Fibroblast of skin of scalp (primary cell): ENCODE measurements at regions not wholly inside any gene's neighbourhood (a gene's known extent, or its start where the extent isn't known, plus 50 kb on each side); places are given as distances from the start of the nearest gene placed in this dataset.

Experiments
- DNase-seq: peaks from one replicate; pipeline ENCODE4 v3.0.0-alpha.2; 2013

DNA sequence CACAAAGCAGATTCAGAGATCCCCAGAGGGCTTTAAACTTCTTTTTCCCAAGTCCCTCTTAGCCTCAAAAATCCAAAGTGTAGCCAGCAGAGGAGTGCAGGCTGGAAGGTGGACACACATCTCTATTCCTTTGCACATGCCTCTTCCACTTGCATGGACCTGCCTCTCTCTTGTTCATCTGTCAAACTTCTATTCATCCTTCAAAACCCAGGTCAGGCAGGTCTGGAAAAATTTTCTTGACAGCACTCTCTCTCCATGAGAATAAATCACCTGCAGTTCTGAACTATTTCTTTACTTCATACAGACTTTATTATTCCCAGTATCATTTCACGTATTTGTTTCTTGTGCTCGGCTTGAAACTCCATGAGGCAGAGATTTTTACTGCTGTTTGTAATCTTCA lies 127.5 kb downstream of the SS18 start:
- no peak for DNase-seq

DNA sequence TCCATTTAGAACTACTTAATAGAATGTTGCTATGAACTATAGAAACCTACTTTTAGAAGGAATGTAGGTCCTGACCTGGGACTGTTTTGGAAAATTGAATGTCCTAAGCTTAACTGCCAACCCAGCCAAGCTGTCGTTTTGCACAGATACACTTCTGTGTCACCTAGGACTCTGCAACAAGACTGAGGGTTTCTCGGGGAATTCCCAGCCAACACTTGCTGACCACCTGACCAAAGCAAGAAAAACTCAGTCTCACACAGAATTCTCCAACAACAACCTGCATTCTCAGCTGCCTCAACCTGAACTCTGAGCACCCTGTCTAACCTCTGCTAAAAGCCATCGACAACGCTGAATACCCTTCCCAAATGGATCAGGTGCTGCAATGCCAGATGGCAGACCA lies 128.2 kb downstream of the SS18 start:
- no peak for DNase-seq

DNA sequence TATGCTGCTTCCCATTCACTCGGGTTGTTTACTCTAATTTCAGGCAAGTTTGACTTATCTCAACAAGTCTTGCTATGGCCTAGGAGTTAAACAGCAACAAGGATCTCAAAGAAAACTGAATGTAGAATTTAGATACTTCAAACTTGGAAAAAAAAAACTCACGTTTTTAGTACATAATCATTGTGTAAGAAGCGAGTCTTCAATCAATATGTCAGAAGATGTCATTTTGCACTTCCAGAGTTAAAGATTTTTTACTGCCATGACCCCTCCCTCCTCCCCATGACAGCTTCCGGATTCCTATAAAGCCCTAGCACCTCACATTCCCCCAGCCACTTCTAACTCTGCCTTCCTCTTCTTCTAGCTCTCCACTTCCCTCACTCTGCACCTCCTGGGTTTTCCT lies 133.4 kb downstream of the SS18 start:
- DNase-seq, result no peak

DNA sequence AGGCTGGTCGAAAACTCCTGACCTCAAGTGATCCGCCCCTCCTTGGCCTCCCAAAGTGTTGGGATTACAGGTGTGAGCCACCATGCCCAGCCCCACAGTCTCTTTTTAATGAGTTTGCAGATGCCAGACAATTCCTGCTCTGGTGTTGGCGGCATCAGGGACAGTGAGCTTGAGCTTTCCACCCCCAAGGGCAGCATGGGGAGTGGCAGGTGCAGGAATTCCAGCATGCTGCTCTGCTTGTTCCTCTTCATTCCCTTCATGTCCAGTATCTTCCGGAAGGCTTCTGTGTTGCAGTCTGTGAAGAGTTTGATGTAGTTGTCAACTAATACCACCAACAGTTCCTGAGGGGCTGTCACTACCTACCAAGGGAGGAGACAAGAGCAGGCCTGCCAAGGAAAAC lies 137.3 kb downstream of the SS18 start:
- DNase-seq, result no peak

DNA sequence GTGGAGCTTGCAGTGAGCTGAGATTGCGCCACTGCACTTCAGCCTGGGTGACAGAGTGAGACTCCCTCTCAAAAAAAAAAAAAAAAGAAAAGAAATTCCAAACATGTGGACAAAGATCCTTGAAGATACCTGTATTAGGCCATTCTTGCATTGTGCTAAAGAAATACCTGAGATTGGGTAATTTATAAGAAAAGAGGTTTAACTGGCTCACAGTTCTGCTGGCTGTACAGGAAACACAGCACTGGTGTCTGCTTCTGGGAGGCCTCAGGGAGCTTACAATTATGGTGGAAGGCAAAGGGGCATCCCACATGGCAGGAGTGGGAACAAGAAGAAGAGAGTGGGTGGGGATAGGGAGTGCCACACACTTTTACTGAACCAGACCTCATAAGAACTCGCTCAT lies 140.1 kb downstream of the SS18 start:
- no peak for DNase-seq

DNA sequence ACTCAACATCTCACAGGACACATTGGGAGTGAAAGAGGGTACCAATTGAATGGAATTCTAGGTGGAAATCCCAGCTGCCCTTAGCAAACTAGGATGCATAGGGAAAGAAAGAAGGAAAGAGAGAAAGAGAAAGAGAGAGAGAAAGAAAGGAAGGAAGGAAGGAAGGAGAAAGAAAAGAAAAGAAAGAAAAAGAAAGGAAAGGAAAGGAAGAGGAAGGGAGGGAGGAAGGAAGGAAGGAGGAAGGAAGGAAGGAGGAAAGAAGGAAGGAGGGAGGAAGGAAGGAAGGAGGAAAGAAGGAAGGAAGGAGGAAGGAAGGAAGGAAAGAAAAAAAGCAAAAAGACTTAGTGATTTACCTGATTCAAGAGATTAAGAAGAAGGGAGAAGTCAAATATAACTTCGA lies 143.9 kb downstream of the SS18 start:
- no peak for DNase-seq

DNA sequence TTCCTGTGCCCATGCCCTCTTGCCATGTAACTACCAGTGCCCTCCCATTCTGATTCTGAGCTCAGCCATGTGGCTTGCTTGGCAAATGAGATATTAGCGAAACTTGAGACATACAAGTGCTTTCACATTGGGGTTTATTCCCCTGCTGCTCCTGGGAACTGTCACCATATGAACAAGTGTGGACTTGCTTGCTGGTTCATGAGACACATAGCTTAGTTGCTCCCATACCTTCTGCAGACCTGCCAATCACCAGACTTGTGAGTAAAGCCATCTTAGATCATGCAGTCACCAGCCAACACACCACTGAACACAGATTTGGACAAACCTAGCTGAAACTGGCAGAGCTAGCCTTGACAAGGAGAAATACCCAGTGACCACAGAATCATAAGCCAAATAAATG lies 155.1 kb downstream of the SS18 start:
- DNase-seq, result no peak

DNA sequence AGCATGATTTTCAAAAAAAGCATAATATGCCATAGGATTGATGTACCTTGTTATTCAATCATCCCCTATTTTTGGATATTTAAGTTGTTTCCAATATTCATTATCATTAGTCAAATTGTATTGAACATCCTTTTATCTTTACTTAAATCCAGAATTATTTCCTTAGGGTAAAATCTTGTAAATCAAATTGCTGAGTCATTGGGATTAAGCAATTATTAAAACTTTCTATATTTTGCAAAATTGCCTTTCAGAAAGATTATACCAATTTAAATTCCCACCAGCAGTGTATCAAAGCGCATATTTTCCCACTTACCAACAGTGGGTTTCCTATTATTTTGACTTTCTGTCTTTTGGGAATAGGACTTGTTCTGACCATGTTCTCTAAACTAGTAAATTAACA lies 159.3 kb downstream of the SS18 start:
- DNase-seq, result no peak

DNA sequence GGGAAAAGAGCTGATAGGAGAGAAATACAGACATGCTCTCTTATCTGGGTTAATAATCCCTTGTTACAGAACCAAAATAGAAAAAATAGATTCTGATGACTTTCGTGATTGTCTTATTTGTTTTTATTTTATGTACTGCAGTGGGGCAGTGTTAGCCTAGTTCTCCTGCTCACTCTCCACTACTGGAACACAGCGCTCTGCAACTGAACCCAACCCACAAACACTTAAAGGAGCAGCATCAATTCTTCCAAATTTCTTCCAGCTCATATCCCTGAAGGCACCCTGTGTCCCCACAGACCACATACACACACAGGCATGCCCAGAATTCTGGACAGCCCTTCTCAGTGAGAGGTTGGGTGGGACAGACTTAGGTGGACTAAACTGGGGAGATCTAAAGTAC lies 160.6 kb downstream of the SS18 start:
- no peak for DNase-seq

DNA sequence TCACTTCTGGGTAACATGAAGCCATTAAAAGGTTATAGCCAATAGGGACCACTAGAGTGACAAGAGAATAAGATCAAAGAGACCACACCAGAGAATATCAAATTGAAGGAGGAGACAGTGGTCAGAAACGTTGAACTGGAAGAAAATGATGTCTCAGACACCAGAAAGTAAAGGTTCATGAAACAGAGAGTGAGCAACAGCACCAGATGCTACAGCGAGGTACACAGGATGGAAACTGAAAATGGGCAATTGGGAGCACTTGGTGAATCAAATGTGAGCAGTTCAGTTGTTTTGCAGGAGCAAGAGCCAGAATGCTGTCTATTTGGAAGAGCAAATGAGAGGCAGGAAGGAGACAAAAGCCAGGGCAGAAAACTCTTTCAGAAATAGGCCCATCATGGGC lies 162.6 kb downstream of the SS18 start:
- no peak for DNase-seq

DNA sequence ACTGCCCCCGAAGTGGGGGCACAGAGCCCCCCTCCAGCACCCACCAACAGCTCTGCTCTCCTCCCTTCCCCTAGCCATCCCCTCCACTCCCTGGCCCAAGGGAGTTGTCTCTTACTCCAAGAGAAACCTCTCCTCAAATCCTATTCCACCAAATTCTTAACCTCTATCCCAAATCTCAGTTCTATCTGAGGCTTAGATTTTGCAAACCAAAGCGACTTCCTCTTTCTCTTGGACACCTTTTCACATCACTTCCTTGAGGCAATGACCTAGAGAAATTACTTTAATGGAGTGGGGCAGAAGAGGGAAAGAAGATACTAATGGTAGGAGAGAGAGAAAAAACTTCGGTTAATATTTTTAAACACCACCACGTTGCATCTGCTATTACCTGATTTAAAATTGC lies 167.2 kb downstream of the SS18 start:
- DNase-seq, result no peak

DNA sequence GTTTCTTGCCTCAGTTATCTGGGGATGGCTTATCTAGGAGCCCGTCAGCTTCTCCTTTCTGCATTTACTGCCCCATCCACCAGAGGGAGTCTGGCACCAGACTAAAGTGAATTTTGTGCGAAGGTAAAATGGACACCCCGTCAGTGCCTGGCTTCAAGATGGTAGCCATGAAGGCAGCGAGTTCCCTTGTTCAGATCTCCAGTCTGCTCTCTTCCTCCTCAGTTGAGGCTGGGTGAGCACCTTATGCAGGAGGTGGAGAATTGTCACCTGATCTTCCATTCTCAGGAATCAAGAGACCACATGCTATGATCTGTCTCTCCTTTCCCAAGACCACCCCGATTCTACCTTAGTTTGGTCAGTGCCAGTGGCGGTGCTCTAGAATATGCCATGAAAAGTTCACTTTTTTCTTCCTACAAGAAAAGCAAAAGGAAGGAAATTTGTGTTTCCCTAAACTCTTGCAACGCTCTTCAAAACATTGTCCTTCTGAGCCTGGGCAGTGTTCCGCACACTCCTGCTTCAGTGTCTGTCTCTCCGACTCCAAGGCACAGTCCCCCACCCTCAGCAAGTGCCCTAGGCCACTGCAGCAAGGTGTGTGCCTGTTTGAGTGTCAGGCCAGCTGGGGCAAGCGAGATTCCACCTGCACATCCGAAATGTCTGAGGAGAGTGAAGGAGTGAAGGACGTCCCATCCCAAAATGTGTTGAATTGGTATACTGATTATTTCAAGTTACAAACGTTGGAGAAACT lies 168.6 kb downstream of the SS18 start:
- peak; percentile 4 for DNase-seq

DNA sequence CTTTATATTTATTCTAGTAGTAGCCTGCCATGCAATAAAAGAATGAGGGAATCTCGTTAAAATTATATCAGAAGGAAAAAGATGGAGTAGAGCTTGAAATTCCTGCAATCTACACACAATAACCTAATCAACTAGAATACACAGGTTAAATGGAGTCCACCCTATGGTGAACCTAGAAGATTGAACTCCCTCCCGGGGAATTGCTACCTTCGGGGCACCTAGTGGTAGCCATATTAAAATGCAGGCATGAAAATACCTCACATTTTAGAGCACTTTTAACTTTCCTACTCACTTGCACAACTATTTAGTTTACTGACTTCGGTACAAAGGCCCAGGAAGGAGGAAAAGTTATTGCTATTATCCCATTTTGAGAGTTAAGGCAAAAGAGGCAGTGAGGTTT lies 174.5 kb downstream of the SS18 start:
- DNase-seq, result no peak

DNA sequence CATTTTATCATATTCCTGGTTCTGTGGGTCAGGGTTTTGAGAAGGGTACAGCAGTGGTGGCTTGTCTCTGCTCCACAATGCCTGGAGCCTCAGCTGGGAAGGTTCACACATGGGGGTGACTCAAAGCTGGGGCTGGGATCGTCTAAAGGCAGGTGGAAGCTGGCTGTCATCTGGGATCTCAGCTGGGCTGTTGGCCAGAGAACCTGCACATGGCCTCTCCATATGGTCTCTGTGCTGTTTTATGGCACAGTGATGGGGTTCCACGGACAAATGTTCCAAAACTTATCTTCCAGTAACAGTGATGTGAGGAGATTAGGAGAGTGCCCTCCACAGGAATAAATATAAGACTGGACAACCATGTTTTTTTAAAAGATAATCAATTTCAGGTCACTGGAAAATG lies 191.4 kb downstream of the SS18 start:
- DNase-seq, result no peak

DNA sequence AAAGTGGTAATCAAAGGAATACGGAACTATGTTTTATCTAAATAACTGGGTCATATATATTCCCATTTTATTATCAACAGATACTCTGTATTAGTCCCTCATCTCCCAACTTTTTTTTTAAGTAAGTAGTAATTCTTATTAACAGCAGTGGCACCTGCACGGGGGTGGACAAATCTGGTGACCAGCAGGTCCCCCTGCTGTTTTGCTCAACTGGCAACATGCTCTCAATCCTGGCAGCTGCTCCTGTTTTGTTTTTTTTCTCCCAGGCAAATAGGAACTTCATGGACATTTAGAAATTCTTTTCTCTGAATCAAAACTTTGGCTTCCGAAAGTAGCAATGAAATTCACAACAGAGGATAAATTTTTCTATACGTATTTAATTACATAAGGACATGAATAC lies 193.5 kb downstream of the SS18 start:
- no peak for DNase-seq

DNA sequence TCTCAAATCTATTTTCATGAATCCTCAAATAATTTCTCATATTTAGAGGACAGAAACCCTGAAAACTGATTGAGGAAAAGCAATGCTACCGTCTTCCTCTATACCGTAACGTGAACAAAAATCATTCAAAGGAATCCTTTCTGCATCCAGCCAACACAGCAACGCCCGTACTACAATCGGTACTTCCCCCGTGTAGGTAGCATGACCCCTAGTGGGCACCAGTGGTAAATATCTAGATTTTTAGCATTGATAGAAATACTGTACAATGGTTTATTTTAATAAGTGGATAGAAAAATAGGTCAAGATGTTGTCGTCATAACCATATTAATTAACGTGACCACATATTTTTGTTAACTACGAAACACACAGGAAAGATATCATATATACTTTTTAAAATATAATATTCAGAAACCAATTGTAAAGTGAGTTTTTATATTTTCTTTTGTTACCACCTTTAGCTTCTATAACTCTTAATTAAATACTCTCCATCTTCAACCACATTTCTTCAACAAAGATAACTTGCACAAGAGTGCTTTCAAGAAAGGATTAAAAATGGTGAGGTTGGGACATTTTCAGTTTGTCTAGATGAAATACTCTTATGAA lies 194.1 kb downstream of the SS18 start:
- DNase-seq, result peak; percentile 62

DNA sequence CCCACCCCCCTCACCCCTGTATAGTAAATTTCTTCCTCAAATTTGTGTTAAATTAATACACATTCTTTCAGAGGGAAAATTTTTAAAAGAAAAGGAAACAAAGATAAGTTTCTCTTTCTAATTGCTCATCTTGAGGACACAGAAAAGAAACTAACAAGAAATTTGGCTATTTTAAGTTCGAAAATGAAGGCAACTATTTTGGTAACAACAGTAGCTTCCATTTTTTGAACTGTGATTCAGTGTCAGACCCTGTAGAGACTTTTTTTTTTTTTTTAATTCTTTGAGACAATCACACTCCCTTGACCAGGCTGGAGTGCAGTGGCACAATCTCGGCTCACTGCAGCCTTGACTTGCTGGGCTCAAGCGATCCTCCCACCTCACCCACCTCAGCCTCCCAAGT lies 194.9 kb downstream of the SS18 start:
- DNase-seq, result no peak

DNA sequence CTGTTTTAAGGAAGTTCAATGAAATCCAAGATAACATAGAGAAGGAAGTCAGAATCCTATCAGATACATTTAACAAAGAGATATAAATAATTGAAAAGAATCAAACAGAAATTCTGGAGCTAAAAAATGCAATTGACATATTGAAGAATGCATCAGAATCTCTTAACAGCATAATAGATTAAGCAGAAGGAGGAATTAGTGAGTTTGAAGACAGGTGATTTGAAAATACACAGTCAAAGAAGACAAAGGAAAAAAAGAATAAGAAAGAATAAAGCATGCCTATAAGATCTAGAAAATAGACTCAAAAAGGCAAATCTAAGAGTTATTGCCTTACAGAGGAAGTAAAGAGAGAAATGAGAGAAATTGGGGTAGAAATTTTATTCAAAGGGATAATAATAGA lies 204.1 kb downstream of the SS18 start:
- no peak for DNase-seq

DNA sequence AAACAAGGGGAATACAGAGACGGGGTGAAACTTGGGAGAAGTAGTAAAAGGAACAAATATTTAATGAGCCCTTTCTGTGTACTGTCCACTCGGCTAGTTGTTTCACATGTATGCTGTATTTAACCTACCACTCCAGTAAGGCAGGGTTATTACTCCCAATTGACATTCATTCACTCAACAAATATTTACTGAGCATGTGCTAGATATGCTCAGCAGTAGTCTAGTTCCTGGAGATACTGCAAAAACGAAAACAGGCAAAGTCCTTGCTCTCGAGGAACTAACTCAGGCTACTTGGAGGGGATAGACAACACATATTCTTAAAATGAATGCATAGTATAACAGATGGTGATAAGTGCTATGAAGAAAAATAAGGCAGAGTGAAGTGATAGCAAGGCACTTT lies 207.3 kb downstream of the SS18 start:
- DNase-seq, result no peak

DNA sequence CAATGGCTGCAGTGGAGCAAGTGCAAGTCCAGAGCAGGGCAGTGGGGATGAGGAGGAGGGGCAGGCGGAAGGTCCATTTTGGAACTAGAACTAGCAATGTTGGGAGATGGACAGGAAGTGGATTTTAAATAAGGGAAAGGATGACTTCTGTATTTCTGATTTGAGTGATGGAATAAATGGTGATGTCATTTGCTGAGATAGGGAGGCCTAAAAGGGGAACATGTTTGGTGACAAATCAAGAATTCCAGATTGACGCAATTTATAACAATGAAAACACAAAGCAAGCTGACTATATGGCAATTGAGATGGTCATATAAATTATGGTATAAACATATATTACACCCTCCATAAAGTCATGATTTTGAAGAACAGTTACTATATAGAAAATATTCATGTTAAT lies 209.3 kb downstream of the SS18 start:
- no peak for DNase-seq

DNA sequence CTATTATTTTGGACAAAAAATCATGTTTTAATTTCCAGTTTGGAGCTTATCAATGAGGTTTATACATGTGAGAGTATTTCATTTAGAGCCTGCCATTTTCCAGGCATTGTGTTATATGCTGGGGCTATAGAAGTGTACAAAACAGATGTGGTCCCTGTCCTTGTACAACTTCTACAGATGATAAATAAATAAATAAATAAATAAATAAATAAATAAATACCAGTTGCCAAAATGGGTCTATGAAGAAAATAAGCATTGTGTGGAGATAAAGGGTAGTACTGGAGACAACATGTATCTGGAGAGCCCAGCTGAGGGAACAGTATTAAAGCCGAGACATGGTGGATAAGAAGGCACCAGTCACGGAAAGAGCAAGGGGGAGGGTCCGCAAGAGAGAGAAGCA lies 210.0 kb downstream of the SS18 start:
- DNase-seq, result no peak

DNA sequence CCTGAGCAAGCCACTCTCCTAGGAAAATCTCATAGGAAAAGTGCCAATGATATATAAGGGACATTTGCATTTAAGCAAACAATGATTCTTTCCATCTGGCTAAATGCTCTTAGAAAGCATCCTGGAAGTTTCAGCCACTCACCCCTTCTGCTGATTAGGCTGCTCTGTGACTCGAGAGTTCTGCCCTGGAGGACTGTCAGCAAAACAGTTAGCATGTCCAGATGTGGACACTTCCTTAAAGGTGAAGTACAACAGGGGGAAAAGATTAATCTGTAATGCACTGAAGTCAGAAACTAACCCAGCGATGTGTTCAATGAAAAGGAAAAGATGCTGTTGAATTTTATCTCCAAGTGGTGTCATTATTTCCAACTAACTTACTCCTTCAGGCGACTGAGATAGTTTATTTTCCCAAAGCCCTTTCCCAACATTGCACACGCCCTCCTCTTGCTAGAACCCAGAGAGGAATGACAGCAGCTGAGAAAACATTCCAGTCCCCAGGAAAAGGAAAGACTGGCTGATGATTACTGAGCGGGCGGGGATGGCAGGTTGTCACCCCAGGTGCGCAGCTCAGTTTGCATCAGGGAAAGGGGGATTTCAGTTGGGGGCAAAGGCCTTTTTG lies 214.0 kb downstream of the SS18 start:
- no peak for DNase-seq

DNA sequence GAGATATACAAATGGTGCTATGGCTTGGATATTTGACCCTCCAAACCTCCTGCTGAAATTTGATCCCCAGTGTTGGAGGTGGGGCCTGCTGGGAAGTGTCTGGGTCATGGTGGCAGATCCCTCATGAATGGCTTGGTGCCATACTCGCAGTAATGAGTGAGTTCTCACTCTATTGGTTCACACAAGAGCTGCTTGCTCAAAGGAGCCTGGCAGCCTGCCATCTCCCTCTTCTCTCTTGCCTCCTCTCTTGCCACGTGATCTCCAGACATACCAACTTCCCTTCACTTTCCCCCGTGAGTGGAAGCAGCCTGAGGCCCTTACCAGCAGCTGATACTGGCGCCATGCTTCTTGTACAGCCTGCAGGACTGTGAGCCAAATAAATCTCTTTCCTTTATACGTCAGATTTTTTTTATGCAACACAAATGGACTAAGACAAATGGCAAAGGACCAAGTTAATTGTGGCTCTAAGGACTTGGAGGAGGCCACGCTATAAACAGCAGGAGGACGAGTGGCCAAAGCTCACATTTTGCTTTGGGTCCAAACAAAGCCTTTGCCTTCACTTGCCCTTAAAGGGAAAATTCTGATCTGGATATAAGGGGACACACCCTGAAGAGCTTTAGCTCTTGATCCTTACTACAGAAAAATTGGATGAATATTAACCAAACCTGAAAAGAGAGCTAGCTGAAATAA lies 214.7 kb downstream of the SS18 start:
- peak; percentile 13 for DNase-seq

DNA sequence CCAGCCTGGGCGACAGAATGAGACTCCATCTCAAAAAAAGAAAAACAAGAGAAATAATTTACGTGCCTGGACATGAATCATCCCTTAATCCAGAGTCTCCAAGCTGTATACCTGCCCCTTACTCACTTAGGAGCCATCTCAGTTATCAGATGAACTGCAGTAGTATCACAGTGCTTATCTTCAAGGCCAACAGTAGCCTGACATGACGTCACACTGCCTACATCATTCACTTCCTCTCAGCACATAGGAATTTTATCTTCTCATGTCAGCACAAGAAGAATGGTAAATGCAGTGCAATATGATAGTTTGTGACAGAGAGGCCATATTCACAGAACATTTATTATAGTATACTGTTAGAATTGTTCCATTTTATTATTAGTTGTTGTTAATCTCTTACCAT lies 216.6 kb downstream of the SS18 start:
- no peak for DNase-seq
